GM12878 (cell line): ENCODE measurements at regions not wholly inside any gene's neighbourhood (a gene's known extent, or its start where the extent isn't known, plus 50 kb on each side); places are given as distances from the start of the nearest gene placed in this dataset.

Source experiments
- ATAC-seq: fragments of 200-7000 bp; cut with Tn5 transposase; 3 replicates; pipeline ENCODE4 v1.9.1; 2020; ENCODE audit warnings: mild to moderate bottlenecking, moderate library complexity
- BruUV-seq: library from RNA; stranded (reverse); fragments of 400-500 nt; replicated peaks from 2 replicates; lab custom pipeline; 2021; lab: Mats Ljungman, UMichigan
- CTCF ChIA-PET: fragments of 300-600 bp; sonication (Branson Sonifier 250); formaldehyde crosslinking; extraction: SDS; loops from one replicate; lab custom pipeline; 2021; ENCODE audit warnings: inconsistent platforms; lab: Yijun Ruan, JAX
- POLR2A ChIA-PET: fragments of 350-600 bp; formaldehyde crosslinking; extraction: SDS; loops from one replicate; lab custom pipeline; 2021; ENCODE audit warnings: inconsistent platforms; lab: Charles Lee
- RAD21 ChIA-PET: fragments of 300-600 bp; sonication (Branson Sonifier 250); formaldehyde crosslinking; loops from one replicate; lab custom pipeline; 2023; ENCODE audit warnings: antibody characterized with exemption; ENCODE audit not compliant: unreplicated experiment; lab: Charles Lee
- SMC1A ChIA-PET: fragments of 300-600 bp; sonication (Branson Sonifier 250); formaldehyde crosslinking; loops from one replicate; lab custom pipeline; 2023; ENCODE audit not compliant: unreplicated experiment, uncharacterized antibody; lab: Charles Lee
- DNase-seq: peaks from one replicate; pipeline ENCODE4 v3.0.0-alpha.2; 2011; ENCODE audit warnings: low read depth, low spot score
- FAIRE-seq: peaks from 3 replicates; lab custom pipeline; 2011; peaks lifted over from hg19 to GRCh38; lab: Jason Lieb, UNC
- H2AFZ ChIP-seq: 2 replicates; pipeline ENCODE4 v1.6.0; 2011; ENCODE audit warnings: low read depth, low read length, control low read depth; ENCODE audit not compliant: control insufficient read depth
- H3K27ac ChIP-seq: 2 replicates; pipeline ENCODE4 v1.5.1; 2011; ENCODE audit warnings: control low read depth; ENCODE audit not compliant: control insufficient read depth, insufficient read depth
- H3K27me3 ChIP-seq, 2 experiments: replicated peaks in 1 of 2; 2 replicates each; pipeline versions ENCODE4 v1.6.0 to v1.6.1; 2011; ENCODE audit warnings: low read length in 1 of 2; ENCODE audit not compliant: control insufficient read depth in 2 of 2, insufficient read depth in 2 of 2
- H3K36me3 ChIP-seq, 2 experiments: 2 replicates each; pipeline ENCODE4 v1.5.1; 2011; ENCODE audit warnings: low read length in 1 of 2; ENCODE audit not compliant: control insufficient read depth in 2 of 2, insufficient read depth in 2 of 2
- H3K4me1 ChIP-seq: 2 replicates; pipeline ENCODE4 v1.6.1; 2011; ENCODE audit warnings: mild to moderate bottlenecking, low read length, moderate library complexity, mixed read lengths; ENCODE audit not compliant: control insufficient read depth, insufficient read depth
- H3K4me2 ChIP-seq: 2 replicates; pipeline ENCODE4 v1.6.0; 2011; ENCODE audit warnings: control low read depth; ENCODE audit not compliant: control insufficient read depth, insufficient read depth
- H3K4me3 ChIP-seq: fragments of 200-600 bp; sonication (generic); 2 replicates; pipeline ENCODE4 v1.5.1; 2016
- H3K79me2 ChIP-seq: 2 replicates; pipeline ENCODE4 v1.6.0; 2011; ENCODE audit warnings: low read length; ENCODE audit not compliant: control insufficient read depth, insufficient read depth
- H3K9ac ChIP-seq: 2 replicates; pipeline ENCODE4 v1.8.0; 2011; ENCODE audit warnings: low read length, control low read depth, mixed read lengths; ENCODE audit not compliant: control insufficient read depth, insufficient read depth
- H3K9me3 ChIP-seq: replicated peaks from 3 replicates; pipeline ENCODE4 v1.5.1; 2011; ENCODE audit warnings: mild to moderate bottlenecking, low read length; ENCODE audit not compliant: control insufficient read depth, insufficient read depth
- H4K20me1 ChIP-seq: 2 replicates; pipeline ENCODE4 v1.6.0; 2011; ENCODE audit not compliant: control insufficient read depth, insufficient read depth
- ASH2L ChIP-seq: fragments of 300-600, 200-600 bp; sonication (generic); IDR thresholded peaks from 2 replicates; pipeline ENCODE4 v1.6.1; 2017; ENCODE audit warnings: low read depth, mild to moderate bottlenecking, borderline replicate concordance
- CBX5 ChIP-seq: sonication (generic); IDR thresholded peaks from 2 replicates; pipeline ENCODE4 v1.6.1; 2016; ENCODE audit warnings: low read depth, moderate library complexity, mild to moderate bottlenecking, inconsistent platforms
- CREB1 ChIP-seq: IDR thresholded peaks from 2 replicates; pipeline ENCODE4 v1.6.1; 2012; ENCODE audit warnings: low read depth, mild to moderate bottlenecking, inconsistent platforms
- ETV6 ChIP-seq, 2 experiments: fragments of 450-650 bp in 1 of 2; IDR thresholded peaks in 1 of 2; conservative IDR thresholded peaks in 1 of 2; 2 replicates each; pipeline ENCODE4 v1.6.1; 2014; ENCODE audit warnings: antibody characterized with exemption in 1 of 2, borderline replicate concordance in 1 of 2, low read depth in 1 of 2, mild to moderate bottlenecking in 1 of 2, moderate library complexity in 1 of 2
- HCFC1 ChIP-seq: fragments of 150-350 bp; IDR thresholded peaks from 2 replicates; pipeline ENCODE4 v1.6.1; 2014; ENCODE audit warnings: low read length
- HDGF ChIP-seq: fragments of 450-650 bp; IDR thresholded peaks from 2 replicates; pipeline ENCODE4 v1.6.1; 2016; ENCODE audit warnings: antibody characterized with exemption
- MAX ChIP-seq: IDR thresholded peaks from 2 replicates; pipeline ENCODE4 v1.6.1; 2012; ENCODE audit warnings: low read depth, low read length, improper control_type of control experiment
- MLLT1 ChIP-seq: fragments of 450-650 bp; IDR thresholded peaks from 2 replicates; pipeline ENCODE4 v1.6.1; 2016; ENCODE audit warnings: mild to moderate bottlenecking
- NBN ChIP-seq: fragments of 450-650 bp; IDR thresholded peaks from 2 replicates; pipeline ENCODE4 v1.6.1; 2016
- NR2C1 ChIP-seq: fragments of 450-650 bp; IDR thresholded peaks from 2 replicates; pipeline ENCODE4 v1.6.1; 2017; ENCODE audit warnings: antibody characterized with exemption, mild to moderate bottlenecking, moderate library complexity
- RFX5 ChIP-seq: IDR thresholded peaks from 2 replicates; pipeline ENCODE4 v1.6.1; 2011; ENCODE audit warnings: low read depth, low read length, improper control_type of control experiment
- SIX5 ChIP-seq: IDR thresholded peaks from 2 replicates; pipeline ENCODE4 v1.6.1; 2011; ENCODE audit warnings: mild to moderate bottlenecking, low read depth, low read length, moderate library complexity; ENCODE audit not compliant: severe bottlenecking
- SUPT20H ChIP-seq: IDR thresholded peaks from 2 replicates; pipeline ENCODE4 v1.6.1; 2011; ENCODE audit warnings: low read depth, mild to moderate bottlenecking, low read length, moderate library complexity, borderline replicate concordance; ENCODE audit not compliant: control insufficient read depth
- TCF12 ChIP-seq: IDR thresholded peaks from 2 replicates; pipeline ENCODE4 v1.6.1; 2011; ENCODE audit warnings: low read depth, mild to moderate bottlenecking, low read length
- YBX1 ChIP-seq: fragments of 450-650 bp; IDR thresholded peaks from 2 replicates; pipeline ENCODE4 v1.6.1; 2016; ENCODE audit warnings: antibody characterized with exemption
- YY1 ChIP-seq: IDR thresholded peaks from 2 replicates; pipeline ENCODE4 v1.6.1; 2011; ENCODE audit warnings: low read depth, mild to moderate bottlenecking, low read length
- ZSCAN29 ChIP-seq: fragments of 450-650 bp; IDR thresholded peaks from 2 replicates; pipeline ENCODE4 v1.6.1; 2017; ENCODE audit warnings: mild to moderate bottlenecking, moderate library complexity
- WGBS: methylation state at CpG from one replicate; pipeline ENCODE4 v1.1.6; 2016; ENCODE audit warnings: low lambda C conversion rate; ENCODE audit not compliant: insufficient replicate concordance, insufficient coverage; ENCODE audit errors: missing lambda C conversion rate; 5-methylcytosine and 5-hydroxymethylcytosine counted together
- in situ Hi-C: fragments of 300-500 bp; cut with MboI; formaldehyde crosslinking; loops from 9 replicates; pipeline ENCODE4 v1.14.3; 2018; ENCODE audit warnings: mixed read lengths
- intact Hi-C: fragments of 100-400 bp; cut with micrococcal nuclease; formaldehyde crosslinking; loops from one replicate; pipeline ENCODE4 v1.14.2; 2022; ENCODE audit not compliant: unreplicated experiment

- TF ChIP-seq MLLT1 = no peak
- TF ChIP-seq NBN = no peak
- no peak for TF ChIP-seq HDGF
- no peak for TF ChIP-seq SIX5
- TF ChIP-seq MAX = no peak
- no peak for TF ChIP-seq ETV6 (conservative IDR thresholded peaks at IDR 0.05 in 1 of 2, IDR thresholded peaks at IDR 0.05 in 1 of 2; ENCODE audit: borderline replicate concordance in 1 of 2, low read depth in 1 of 2)
Observed at GRCh38 chr12:45621703-45622102, 107.8 kb upstream of the ARID2 start (continued).

- Histone ChIP-seq H3K4me1 (no peaks in the 10 kb centered on the region), H3K4me2 (no peak overlapping the region), H2AFZ (no peak overlapping the region), H3K9me3 (no peaks in the 10 kb centered on the region; the same call in 2 of the 3 replicates), H4K20me1 (no peaks in the 10 kb centered on the region), H3K4me3 (no peak overlapping the region), H3K9ac (no peak overlapping the region), H3K36me3 (no peaks in the 10 kb centered on the region), H3K27me3 (no peaks in the 10 kb centered on the region), H3K79me2 (no peaks in the 10 kb centered on the region), H3K27ac (no peak overlapping the region)
- WGBS = 46% methylated on average over 3 of the region's 3 CpGs
- CTCF ChIA-PET = interaction anchor here (1.0 kb wide), 1 partner anchor 103 kb away, joined by 4 read pairs; no protein-coding TSS in a partner anchor
- no TSS peak for BruUV-seq
- SMC1A ChIA-PET = no interaction called here
- FAIRE-seq = no peak
- in situ Hi-C loops (no loop called here), intact Hi-C loops (no loop called here)
- POLR2A ChIA-PET = no interaction called here
- TF ChIP-seq YBX1 = no peak
- no peak for TF ChIP-seq HCFC1
- TF ChIP-seq YY1 = no peak
- TF ChIP-seq NR2C1 = no peak
- TF ChIP-seq RFX5 = no peak
- TF ChIP-seq TCF12 = no peak
- TF ChIP-seq CBX5 = no peak
- no peak for TF ChIP-seq SUPT20H
- TF ChIP-seq CREB1 = no peak
- TF ChIP-seq ZSCAN29 = no peak
- no peak for TF ChIP-seq ASH2L
- no peak for ATAC-seq
- no peak for DNase-seq
- RAD21 ChIA-PET = no interaction called here
Observed at GRCh38 chr12:45622210-45622937, 107.1 kb upstream of the ARID2 start.
